Activated gamma-delta T cell treated with Interleukin-2 at 50 U/mL for 16 hours (primary cell): ENCODE measurements at regions not wholly inside any gene's neighbourhood (a gene's known extent, or its start where the extent isn't known, plus 50 kb on each side); places are given as distances from the start of the nearest gene placed in this dataset.

Experiments
- DNase-seq: peaks from one replicate; pipeline ENCODE4 v3.0.0-alpha.2; 2020

DNA sequence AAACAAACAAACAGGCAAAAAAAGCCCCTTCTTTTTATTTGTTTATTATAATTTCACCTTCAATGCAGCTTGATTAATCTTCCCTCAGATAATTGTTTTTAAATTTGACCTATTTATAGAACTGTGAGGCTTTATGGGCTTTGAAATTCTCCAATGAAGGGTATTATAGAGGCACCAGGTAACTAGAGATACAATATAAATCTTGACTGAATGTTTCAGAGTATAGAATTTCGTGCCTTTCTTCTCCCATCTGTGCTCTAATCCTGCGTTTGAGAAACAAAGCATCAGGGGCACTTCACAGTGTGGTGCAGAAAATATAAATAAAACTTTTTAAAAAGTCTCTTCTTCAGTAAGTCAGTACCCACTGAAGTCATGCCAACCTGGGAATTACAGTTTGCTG, 120.9 kb downstream of the ANKRD50 start:
- no peak for DNase-seq

DNA sequence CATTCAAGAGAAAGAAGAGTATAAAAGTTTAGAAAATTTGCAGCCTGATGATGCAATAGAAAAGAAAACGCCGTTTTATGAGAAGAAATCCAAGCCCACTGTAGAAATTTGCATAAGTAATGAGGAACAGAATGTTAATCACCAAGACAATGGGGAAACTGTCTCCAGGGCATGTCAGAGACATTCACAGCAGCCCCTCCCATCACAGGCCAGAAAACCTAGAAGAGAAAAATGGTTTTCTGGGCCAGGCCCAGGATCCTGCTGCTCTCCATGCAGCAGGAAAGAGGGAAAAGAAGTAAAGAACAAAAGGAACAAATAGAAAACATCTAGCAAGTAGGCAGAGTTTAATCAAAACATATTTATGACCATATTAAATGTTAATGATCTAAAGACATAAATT, 119.0 kb downstream of the ANKRD50 start:
- DNase-seq, result no peak

DNA sequence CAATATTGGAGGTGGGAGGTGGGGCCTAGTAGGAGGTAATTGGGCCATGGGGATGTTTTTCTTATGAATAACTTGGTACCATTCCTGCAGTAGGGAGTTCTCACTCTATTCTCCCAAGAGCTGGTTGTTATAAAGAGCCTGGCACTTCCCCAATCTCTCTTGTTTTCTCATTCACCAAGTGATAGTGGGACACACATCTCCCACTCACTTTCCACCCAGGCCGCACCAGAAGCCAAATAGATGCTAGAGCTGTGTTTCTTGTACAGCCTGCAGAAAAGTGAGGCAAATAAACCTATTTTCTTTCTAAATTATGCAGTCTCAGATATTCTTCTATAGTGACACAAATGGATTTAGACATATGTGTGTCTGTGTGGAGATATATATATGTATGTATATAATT, 117.6 kb downstream of the ANKRD50 start:
- DNase-seq, result no peak

DNA sequence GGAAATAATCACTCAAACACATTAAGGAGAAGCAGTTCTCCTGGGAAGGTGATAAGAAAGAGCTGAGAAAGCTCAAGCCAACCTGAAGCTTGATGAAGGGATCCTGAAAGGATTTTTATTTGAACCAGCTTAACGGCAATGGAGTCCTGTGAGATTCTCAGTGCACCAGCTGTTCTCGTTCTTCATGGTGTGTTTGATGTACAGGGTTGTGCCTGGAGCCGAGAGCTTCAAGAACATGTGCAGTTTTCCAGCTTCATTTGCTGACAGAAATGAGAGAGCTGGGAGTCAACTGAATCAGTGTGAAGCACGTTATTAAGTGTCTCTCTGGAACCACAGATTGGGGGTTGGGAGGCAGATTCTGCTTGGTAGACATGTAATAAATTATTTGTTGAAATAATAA, 115.7 kb downstream of the ANKRD50 start:
- no peak for DNase-seq

DNA sequence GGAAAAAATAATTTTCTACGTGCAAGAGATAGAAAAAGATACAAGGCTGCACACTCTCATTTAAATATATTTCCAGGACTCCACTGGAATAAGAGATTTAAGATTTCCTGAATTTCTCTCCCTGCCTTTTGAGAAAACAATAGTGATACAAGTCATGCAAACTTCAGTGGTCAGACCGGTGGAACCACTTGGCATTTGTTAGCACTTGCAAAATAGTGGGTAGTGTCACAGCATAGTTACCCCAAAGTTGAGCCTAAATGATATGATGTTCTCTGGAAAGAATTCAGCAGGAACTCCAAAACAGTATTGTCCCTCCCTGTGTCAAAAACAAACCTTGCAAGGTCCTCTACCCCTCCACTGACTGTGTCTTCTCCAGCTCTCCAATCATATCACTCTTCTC, 102.3 kb downstream of the ANKRD50 start:
- no peak for DNase-seq
